OCI-LY7 (cell line): ENCODE measurements at regions not wholly inside any gene's neighbourhood (a gene's known extent, or its start where the extent isn't known, plus 50 kb on each side); places are given as distances from the start of the nearest gene placed in this dataset.

Experiments used
- CTCF ChIP-seq: fragments of 200-600 bp; sonication (generic); conservative IDR thresholded peaks from 2 replicates; pipeline ENCODE4 v1.5.1; 2014; ENCODE audit warnings: mild to moderate bottlenecking, antibody characterized with exemption, low read length, moderate library complexity, mixed read lengths
- EZH2phosphoT487 ChIP-seq: fragments of 200-600 bp; sonication (generic); IDR thresholded peaks from 2 replicates; pipeline ENCODE4 v1.6.1; 2018; ENCODE audit warnings: low read depth, borderline replicate concordance, mild to moderate bottlenecking, mixed run types, antibody characterized with exemption, low read length, moderate library complexity, mixed read lengths

DNA sequence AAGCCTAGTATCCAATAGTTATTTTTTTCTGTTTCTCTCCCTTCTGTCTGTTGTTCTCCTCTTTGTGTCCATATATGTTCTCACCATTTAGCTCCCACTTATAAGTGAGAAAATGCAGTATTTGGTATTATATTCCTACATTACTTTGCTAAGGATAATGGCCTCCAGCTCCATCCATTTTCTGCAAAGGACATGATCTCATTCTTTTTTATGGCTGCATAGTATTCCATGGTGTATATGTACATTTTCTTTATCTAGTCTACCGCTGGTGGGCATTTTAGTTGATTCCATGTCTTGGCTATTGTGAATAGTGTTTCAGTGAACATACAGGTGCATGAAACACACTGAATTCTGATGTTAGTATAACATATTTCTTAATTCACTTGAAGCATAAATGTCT, 348.9 kb upstream of the TRPC7 start:
- TF ChIP-seq CTCF: no peak
- TF ChIP-seq EZH2phosphoT487: no peak
